H1 (cell line): ENCODE measurements at regions not wholly inside any gene's neighbourhood (a gene's known extent, or its start where the extent isn't known, plus 50 kb on each side); places are given as distances from the start of the nearest gene placed in this dataset.

Source experiments
- CEBPB ChIP-seq: IDR thresholded peaks from 2 replicates; pipeline ENCODE4 v1.6.1; 2012; ENCODE audit warnings: low read depth, low read length
- CHD7 ChIP-seq: fragments of 300-600 bp; sonication (generic); IDR thresholded peaks from 2 replicates; pipeline ENCODE4 v1.7.1; 2012; ENCODE audit warnings: low read length, moderate library complexity, mild to moderate bottlenecking, inconsistent platforms; ENCODE audit not compliant: insufficient replicate concordance
- HDAC2 ChIP-seq, 2 experiments: fragments of 300-600 bp in 1 of 2; sonication (generic) in 1 of 2; IDR thresholded peaks; 2 replicates each; pipeline ENCODE4 v1.6.1; 2011 to 2012; ENCODE audit warnings: low read depth in 2 of 2, low read length in 2 of 2, mild to moderate bottlenecking in 2 of 2, moderate library complexity in 2 of 2, borderline replicate concordance in 1 of 2, inconsistent platforms in 1 of 2
- NRF1 ChIP-seq: IDR thresholded peaks from 2 replicates; pipeline ENCODE4 v1.6.1; 2011; ENCODE audit warnings: mild to moderate bottlenecking, low read depth, low read length, improper control_type of control experiment

- no peak for TF ChIP-seq CHD7
- no peak for TF ChIP-seq CEBPB
- TF ChIP-seq NRF1, result no peak
- no peak for TF ChIP-seq HDAC2 (IDR thresholded peaks at IDR 0.05; ENCODE audit: borderline replicate concordance in 1 of 2, low read depth in 2 of 2, low read length in 2 of 2)
Observed at GRCh38 chr4:27182211-27182610, 321.6 kb downstream of the STIM2 start (continued).
